ENCODE measurements at regions not wholly inside any gene's neighbourhood (a gene's known extent, or its start where the extent isn't known, plus 50 kb on each side); places are given as distances from the start of the nearest gene placed in this dataset.
A peak's percentile ranks its signal among the peaks of the same experiment; 100 is the strongest.

- no peak for DNase-seq
Measured at GRCh38 chr3:73296859-73297258, 235.4 kb downstream of the EBLN2 start.

- DNase-seq: no peak
Measured at GRCh38 chr3:73298243-73299183, 237.1 kb downstream of the EBLN2 start.

GRCh38 chr3:73299184-73299691, 237.8 kb downstream of the EBLN2 start:
- no peak for DNase-seq

DNA sequence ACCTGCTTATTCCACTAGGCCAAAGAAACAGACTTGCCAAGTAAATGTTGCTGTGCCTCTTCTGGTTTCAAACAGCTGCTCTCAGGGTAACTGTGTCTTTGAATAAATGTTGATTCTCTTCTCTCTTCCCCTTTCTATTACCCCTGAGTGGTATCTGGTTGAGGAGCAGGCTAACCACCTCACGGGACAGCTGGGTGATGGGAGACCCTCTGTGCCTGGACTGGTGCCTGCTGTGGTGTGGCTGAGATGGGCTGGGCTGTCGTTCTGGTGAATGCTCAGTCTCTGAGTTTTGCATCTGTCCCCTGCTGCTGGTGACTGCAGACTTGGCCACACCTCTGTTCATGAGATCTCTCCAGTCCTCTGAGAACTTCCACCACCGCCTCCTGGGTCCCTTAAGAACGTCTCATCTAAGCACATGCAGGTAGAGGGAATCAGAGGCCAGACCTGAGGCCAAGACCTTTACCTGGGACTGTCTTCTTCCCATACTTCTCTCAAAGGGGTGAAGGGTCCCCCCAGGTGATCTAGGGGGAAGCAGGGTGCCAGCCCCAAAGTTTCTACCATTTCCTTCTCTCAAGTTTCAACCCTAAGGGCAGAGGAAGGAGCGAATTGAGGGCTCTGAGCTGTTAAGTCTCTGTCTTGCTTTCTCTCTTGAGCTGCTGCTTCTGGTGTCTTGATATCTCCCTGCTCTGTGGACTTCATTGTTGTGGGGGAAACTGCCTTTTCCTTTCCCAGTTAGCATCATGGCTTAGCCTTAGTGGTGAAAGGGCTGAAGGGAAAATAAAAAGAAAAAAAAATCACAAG, 252.9 kb downstream of the EBLN2 start:
- no peak for DNase-seq

GRCh38 chr3:73315706-73316105, 254.2 kb downstream of the EBLN2 start:
- DNase-seq: no peak

DNA sequence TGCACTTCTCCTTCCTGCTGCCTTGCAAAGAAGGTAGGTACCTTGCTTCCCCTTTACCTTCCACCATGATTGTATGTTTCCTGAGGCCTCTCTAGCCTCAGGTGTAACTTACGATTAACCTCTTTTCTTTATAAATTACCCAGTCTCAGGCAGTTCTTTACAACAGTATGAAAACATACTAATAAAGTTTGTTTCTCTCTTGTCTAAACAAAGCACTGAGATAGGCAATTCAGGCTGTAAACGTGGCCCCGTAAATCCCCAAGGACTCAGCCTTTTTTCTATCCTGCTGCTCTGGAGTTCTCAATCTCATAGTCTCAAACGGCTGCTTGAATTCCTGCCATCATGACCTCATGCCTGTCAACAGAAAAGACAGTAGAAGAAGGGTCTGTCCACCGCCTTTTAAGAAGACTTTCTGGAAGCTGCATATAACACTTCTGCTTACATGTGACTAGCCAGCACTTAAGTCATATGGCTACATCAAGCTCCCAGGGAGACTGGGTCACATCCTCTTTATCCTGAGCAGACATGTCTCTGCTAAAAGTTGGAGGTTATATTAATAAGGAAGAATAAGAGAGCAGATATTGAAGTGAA, 257.8 kb downstream of the EBLN2 start:
- DNase-seq: no peak

- no peak for DNase-seq
Measured at GRCh38 chr3:73321286-73321999, 260.0 kb downstream of the EBLN2 start.

DNA sequence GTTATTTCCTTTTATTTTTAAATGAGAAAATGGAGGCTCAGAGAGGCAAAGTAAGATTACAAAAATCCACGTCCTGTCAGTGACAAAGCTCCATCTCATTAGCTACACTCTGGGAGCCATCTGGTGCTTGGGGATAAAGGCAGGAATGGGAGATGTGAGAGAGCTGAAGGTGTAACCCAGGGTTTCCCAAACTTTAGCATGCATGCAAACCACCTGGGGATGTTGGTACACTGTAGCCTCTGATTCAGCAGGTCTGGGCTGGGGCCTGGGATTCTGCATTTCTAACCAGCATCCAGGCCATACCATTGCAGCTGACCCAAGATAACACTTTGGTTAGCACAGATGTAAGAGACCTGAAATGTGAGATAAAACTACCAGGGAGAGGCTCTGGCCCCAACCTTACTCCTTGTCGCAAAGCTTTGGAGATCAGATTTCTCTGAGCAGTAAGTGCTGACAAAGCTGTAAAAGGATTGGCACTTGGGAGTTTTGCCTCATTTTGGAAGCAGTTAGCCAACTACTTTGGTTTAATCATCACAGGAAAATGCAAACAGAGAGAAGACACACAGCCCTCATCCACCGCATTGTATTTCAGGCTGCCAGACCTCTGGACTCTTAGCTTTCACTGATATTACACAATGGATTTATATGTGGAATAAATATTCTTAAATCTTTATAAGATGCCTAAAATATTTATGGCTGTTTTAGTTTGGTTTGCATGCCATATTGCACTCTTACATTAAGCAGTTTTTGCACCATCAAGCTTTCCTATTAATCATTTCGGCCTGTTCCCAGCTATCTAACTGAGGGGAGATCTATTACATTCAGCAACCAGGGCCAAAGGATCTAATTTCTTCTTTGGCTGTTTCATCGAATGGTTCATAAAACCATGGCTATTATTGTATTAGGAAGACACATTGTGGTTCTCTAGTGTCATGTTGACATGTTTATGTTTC, 263.0 kb downstream of the EBLN2 start:
- DNase-seq: peak in 1 of 2 donors; percentile 12

DNA sequence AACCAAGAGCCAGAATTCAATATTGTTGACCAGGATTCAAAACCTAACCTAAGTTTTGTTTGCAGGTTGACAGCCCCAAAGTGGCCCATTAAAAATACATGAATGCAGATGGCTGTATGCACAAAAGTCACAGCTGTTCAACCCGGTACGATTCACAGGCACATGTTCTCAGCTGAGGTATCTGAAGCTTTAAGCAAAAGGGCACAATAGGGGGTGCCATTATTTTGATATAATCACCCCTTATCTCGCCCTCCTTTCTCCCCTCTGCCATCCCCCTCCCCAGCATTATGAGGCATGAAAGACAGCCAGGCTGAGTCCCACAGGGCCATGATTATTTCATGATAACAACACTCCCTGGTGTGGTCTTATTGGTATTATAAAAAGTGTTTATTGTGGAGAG, 264.9 kb downstream of the EBLN2 start:
- DNase-seq: no peak

DNA sequence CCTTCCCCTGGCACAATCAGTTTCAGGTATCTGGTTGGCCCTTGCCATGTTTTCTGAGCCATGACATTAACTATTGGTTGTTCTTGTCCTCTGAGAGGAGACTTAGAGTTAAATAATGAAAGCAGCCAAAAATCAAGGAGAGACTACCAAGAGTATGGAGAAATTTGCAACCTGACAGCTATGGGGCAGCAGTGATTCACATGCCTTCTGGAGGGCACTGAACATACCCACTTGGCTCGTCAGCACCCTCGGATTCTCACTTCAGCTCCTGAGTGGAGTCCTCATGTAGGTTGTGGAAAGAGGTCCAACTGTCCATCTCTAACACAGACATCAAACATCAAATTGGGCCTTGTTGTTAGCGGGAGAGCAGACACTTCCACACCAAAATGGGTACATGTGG, 265.6 kb downstream of the EBLN2 start:
- no peak for DNase-seq

All from right lung (tissue), 2 donors.